ENCODE measurements at regions not wholly inside any gene's neighbourhood (a gene's known extent, or its start where the extent isn't known, plus 50 kb on each side); places are given as distances from the start of the nearest gene placed in this dataset.

- Histone ChIP-seq H3K36me3 (no peaks in the 10 kb centered on the region), H3K27ac (no peak overlapping the region), H3K4me3 (no peak overlapping the region), H3K27me3 (peaks cover 0 to 14% (median 0%) of the 10 kb centered on the region in 3 donors), H3K9me3 (no peaks in the 10 kb centered on the region), H3K4me1 (no peaks in the 10 kb centered on the region)
- 88 to 100% (median 94%) methylated on average over 1 of the region's 1 CpG for WGBS, 5 donors
- no peak for DNase-seq
- intact Hi-C loops (cut with DNase I; ENCODE audit: low total_unique reads), result no loop called here
- TF ChIP-seq CTCF (IDR thresholded peaks at IDR 0.05) (no peak), POLR2AphosphoS5 (IDR thresholded peaks at IDR 0.05) (no peak), EP300 (IDR thresholded peaks at IDR 0.05) (no peak), POLR2A (IDR thresholded peaks at IDR 0.05) (no peak)
These were observed 51.1 kb upstream of the ROPN1 start for GRCh38 chr3:124043023-124043422.

- H3K4me1 ChIP-seq, result no peaks in the 10 kb centered on the region
- no peak overlapping the region for H3K4me3 ChIP-seq
- peaks cover 0 to 10% (median 0%) of the 10 kb centered on the region in 3 donors for H3K27me3 ChIP-seq
- no peak overlapping the region for H3K27ac ChIP-seq
- intact Hi-C loops (cut with DNase I; ENCODE audit: low total_unique reads), result no loop called here
- H3K36me3 ChIP-seq, result no peaks in the 10 kb centered on the region
- DNase-seq, result no peak
- TF ChIP-seq POLR2A (IDR thresholded peaks at IDR 0.05), result no peak
- TF ChIP-seq POLR2AphosphoS5 (IDR thresholded peaks at IDR 0.05), result no peak
- TF ChIP-seq CTCF (IDR thresholded peaks at IDR 0.05), result no peak
- no peak for TF ChIP-seq EP300 (IDR thresholded peaks at IDR 0.05)
- no peaks in the 10 kb centered on the region for H3K9me3 ChIP-seq
- 73 to 85% (median 80%) methylated on average over 3 of the region's 3 CpGs for WGBS, 5 donors
These were observed 53.0 kb upstream of the ROPN1 start for GRCh38 chr3:124044956-124045355.

- DNase-seq, result no peak
- H3K27me3 ChIP-seq, result no peaks in the 10 kb centered on the region
- TF ChIP-seq CTCF (IDR thresholded peaks at IDR 0.05) (no peak), POLR2AphosphoS5 (IDR thresholded peaks at IDR 0.05) (no peak), EP300 (IDR thresholded peaks at IDR 0.05) (no peak), POLR2A (IDR thresholded peaks at IDR 0.05) (no peak)
- whole genome bisulfite sequencing, 5 donors, result 79 to 82% (median 81%) methylated on average over 6 of the region's 6 CpGs
- intact Hi-C loops (cut with DNase I; ENCODE audit: low total_unique reads), result no loop called here
- H3K27ac ChIP-seq, result no peak overlapping the region
- peaks cover 0 to 9% (median 0%) of the 10 kb centered on the region in 4 donors for H3K4me1 ChIP-seq
- H3K9me3 ChIP-seq, result no peaks in the 10 kb centered on the region
- H3K36me3 ChIP-seq, result no peaks in the 10 kb centered on the region
- no peak overlapping the region for H3K4me3 ChIP-seq
These were observed 57.3 kb upstream of the ROPN1 start for GRCh38 chr3:124048967-124049798.

GRCh38 chr3:124051636-124052035 lies 59.7 kb upstream of the ROPN1 start:
- Histone ChIP-seq H3K27me3 (no peaks in the 10 kb centered on the region), H3K4me1 (peaks cover 0 to 9% (median 3%) of the 10 kb centered on the region in 4 donors), H3K4me3 (no peak overlapping the region), H3K9me3 (no peaks in the 10 kb centered on the region), H3K36me3 (no peaks in the 10 kb centered on the region), H3K27ac (no peak overlapping the region)
- no peak for DNase-seq
- 90 to 93% (median 91%) methylated on average over 6 of the region's 6 CpGs for WGBS, 5 donors
- intact Hi-C loops (cut with DNase I; ENCODE audit: low total_unique reads), result no loop called here
- TF ChIP-seq EP300 (IDR thresholded peaks at IDR 0.05), result no peak
- TF ChIP-seq CTCF (IDR thresholded peaks at IDR 0.05), result no peak
- no peak for TF ChIP-seq POLR2AphosphoS5 (IDR thresholded peaks at IDR 0.05)
- no peak for TF ChIP-seq POLR2A (IDR thresholded peaks at IDR 0.05)

All from stomach (tissue), 8 donors.